ENCODE measurements at regions not wholly inside any gene's neighbourhood (a gene's known extent, or its start where the extent isn't known, plus 50 kb on each side); places are given as distances from the start of the nearest gene placed in this dataset.
"Not testable (repeated sequence)": the region's sequence is repeated elsewhere in the genome, so short reads cannot be mapped to it uniquely, and the experiment has no call there.

- DNase-seq = peak; percentile 20 to 25
Observed at GRCh38 chr16:26665166-26665939, 401.4 kb upstream of the C16orf82 start.

GRCh38 chr16:26666486-26666885 is 400.2 kb upstream of the C16orf82 start:
- no peak for DNase-seq

GRCh38 chr16:26667307-26667706 is 399.4 kb upstream of the C16orf82 start:
- no peak for DNase-seq

- DNase-seq = no peak
Observed at GRCh38 chr16:26668026-26668425, 398.7 kb upstream of the C16orf82 start.

- peak; percentile 44 to 53 for DNase-seq
Observed at GRCh38 chr16:26672206-26672605, 394.5 kb upstream of the C16orf82 start.

GRCh38 chr16:26673011-26673410 is 393.7 kb upstream of the C16orf82 start:
- no peak for DNase-seq

GRCh38 chr16:26680671-26681070 is 386.1 kb upstream of the C16orf82 start:
- DNase-seq = no peak

- DNase-seq = no peak
Observed at GRCh38 chr16:26688105-26688504, 378.6 kb upstream of the C16orf82 start.

- no peak for DNase-seq
Observed at GRCh38 chr16:26688699-26689098, 378.0 kb upstream of the C16orf82 start.

GRCh38 chr16:26692658-26693057 is 374.1 kb upstream of the C16orf82 start:
- DNase-seq = no peak

GRCh38 chr16:26697807-26698206 is 368.9 kb upstream of the C16orf82 start:
- DNase-seq = no peak

- DNase-seq = no peak
Observed at GRCh38 chr16:26700250-26700649, 366.5 kb upstream of the C16orf82 start.

- no peak for DNase-seq
Observed at GRCh38 chr16:26701243-26701886, 365.4 kb upstream of the C16orf82 start.

- no peak for DNase-seq
Observed at GRCh38 chr16:26705346-26705745, 361.4 kb upstream of the C16orf82 start.

- no peak for DNase-seq
Observed at GRCh38 chr16:26708428-26708827, 358.3 kb upstream of the C16orf82 start.

GRCh38 chr16:26709175-26709574 is 357.6 kb upstream of the C16orf82 start:
- no peak for DNase-seq

GRCh38 chr16:26709754-26710153 is 357.0 kb upstream of the C16orf82 start:
- DNase-seq = no peak

- DNase-seq = no peak
Observed at GRCh38 chr16:26710450-26710849, 356.3 kb upstream of the C16orf82 start.

- no peak for DNase-seq
Observed at GRCh38 chr16:26712876-26713275, 353.9 kb upstream of the C16orf82 start.

- DNase-seq = no peak
Observed at GRCh38 chr16:26715969-26716368, 350.8 kb upstream of the C16orf82 start.

- DNase-seq = no peak
Observed at GRCh38 chr16:26717826-26718225, 348.9 kb upstream of the C16orf82 start.

- no peak for DNase-seq
Observed at GRCh38 chr16:26721290-26721689, 345.4 kb upstream of the C16orf82 start.

GRCh38 chr16:26721957-26722356 is 344.8 kb upstream of the C16orf82 start:
- not testable (repeated sequence) for DNase-seq

GRCh38 chr16:26724189-26724588 is 342.5 kb upstream of the C16orf82 start:
- DNase-seq = no peak

- DNase-seq = no peak
Observed at GRCh38 chr16:26727848-26728247, 338.9 kb upstream of the C16orf82 start.

All from stimulated activated CD4-positive, alpha-beta T cell treated with anti-CD3 and anti-CD28 coated beads, Interleukin-2, amount 100 ng/mL, for 24 hours (primary cell).